ENCODE measurements at regions not wholly inside any gene's neighbourhood (a gene's known extent, or its start where the extent isn't known, plus 50 kb on each side); places are given as distances from the start of the nearest gene placed in this dataset.

GRCh38 chr17:27974531-27975145 lies 67.8 kb upstream of the NLK start:
- Mint-ChIP-seq H3K27ac (no peak overlapping the region), H3K9me3 (no peaks in the 10 kb centered on the region), H3K4me3 (no peak overlapping the region), H3K36me3 (ENCODE audit: low read depth) (no peaks in the 10 kb centered on the region), H3K4me1 (peaks cover 3% of the 10 kb centered on the region), H3K27me3 (ENCODE audit: insufficient read depth, low read depth, poor library complexity) (peaks cover 4% of the 10 kb centered on the region)
- Histone ChIP-seq H3K27me3 (ENCODE audit: insufficient read depth) (no peaks in the 10 kb centered on the region), H3K4me2 (no peak overlapping the region), H3F3A (replicated peaks; ENCODE audit: low read depth) (no peaks in the 10 kb centered on the region), H3K4me3 (no peak overlapping the region), H3K79me2 (replicated peaks; ENCODE audit: insufficient read depth) (no peaks in the 10 kb centered on the region), H3K36me3 (ENCODE audit: insufficient read depth) (no peaks in the 10 kb centered on the region), H3K27ac (ENCODE audit: low read depth) (no peak overlapping the region), H2AFZ (peak overlapping the region; percentile 80; the same call in 1 of the 2 replicates), H4K20me1 (replicated peaks; ENCODE audit: insufficient read depth) (no peaks in the 10 kb centered on the region), H3K4me1 (ENCODE audit: insufficient read depth) (no peaks in the 10 kb centered on the region), H3K9me2 (ENCODE audit: insufficient read depth) (peaks cover 13% of the 10 kb centered on the region)
- TF ChIP-seq CTCF (conservative IDR thresholded peaks at IDR 0.05; ENCODE audit: low read depth in 2 of 2) (no peak), ZNF331 (CRISPR knock-in tag; IDR thresholded peaks at IDR 0.05; ENCODE audit: low read depth) (no peak), CREB1 (CRISPR knock-in tag; IDR thresholded peaks at IDR 0.05; ENCODE audit: low read depth) (no peak), STAT1 (IDR thresholded peaks at IDR 0.05; ENCODE audit: unreplicated experiment) (no peak), JUNB (IDR thresholded peaks at IDR 0.05; ENCODE audit: unreplicated experiment) (no peak), ZNF114 (CRISPR knock-in tag; IDR thresholded peaks at IDR 0.05) (no peak), POLR2AphosphoS5 (IDR thresholded peaks at IDR 0.05; ENCODE audit: low read depth) (no peak), EZH2phosphoT487 (IDR thresholded peaks at IDR 0.05; ENCODE audit: unreplicated experiment) (no peak), ZNF462 (CRISPR knock-in tag; IDR thresholded peaks at IDR 0.05) (no peak), REST (IDR thresholded peaks at IDR 0.05; ENCODE audit: unreplicated experiment) (no peak), NANOG (IDR thresholded peaks at IDR 0.05; ENCODE audit: borderline replicate concordance) (no peak), EZH2 (IDR thresholded peaks at IDR 0.05; ENCODE audit: low read depth, unreplicated experiment) (no peak)
- TF ChIP-seq, protein P1, sequence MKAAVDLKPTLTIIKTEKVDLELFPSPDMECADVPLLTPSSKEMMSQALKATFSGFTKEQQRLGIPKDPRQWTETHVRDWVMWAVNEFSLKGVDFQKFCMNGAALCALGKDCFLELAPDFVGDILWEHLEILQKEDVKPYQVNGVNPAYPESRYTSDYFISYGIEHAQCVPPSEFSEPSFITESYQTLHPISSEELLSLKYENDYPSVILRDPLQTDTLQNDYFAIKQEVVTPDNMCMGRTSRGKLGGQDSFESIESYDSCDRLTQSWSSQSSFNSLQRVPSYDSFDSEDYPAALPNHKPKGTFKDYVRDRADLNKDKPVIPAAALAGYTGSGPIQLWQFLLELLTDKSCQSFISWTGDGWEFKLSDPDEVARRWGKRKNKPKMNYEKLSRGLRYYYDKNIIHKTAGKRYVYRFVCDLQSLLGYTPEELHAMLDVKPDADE (IDR thresholded peaks at IDR 0.05), result no peak
- no peak for DNase-seq (ENCODE audit: low spot score)
- no peak for ATAC-seq
